HG03280 (cell line): ENCODE measurements at regions not wholly inside any gene's neighbourhood (a gene's known extent, or its start where the extent isn't known, plus 50 kb on each side); places are given as distances from the start of the nearest gene placed in this dataset.
"Not testable (repeated sequence)": the region's sequence is repeated elsewhere in the genome, so short reads cannot be mapped to it uniquely, and the experiment has no call there.

ENCODE experiments used
- ATAC-seq: cut with Tn5 transposase; IDR thresholded peaks from one replicate; pipeline ENCODE4 v1.9.1; 2021; ENCODE audit warnings: mild to moderate bottlenecking, moderate library complexity; ENCODE audit not compliant: unreplicated experiment

DNA sequence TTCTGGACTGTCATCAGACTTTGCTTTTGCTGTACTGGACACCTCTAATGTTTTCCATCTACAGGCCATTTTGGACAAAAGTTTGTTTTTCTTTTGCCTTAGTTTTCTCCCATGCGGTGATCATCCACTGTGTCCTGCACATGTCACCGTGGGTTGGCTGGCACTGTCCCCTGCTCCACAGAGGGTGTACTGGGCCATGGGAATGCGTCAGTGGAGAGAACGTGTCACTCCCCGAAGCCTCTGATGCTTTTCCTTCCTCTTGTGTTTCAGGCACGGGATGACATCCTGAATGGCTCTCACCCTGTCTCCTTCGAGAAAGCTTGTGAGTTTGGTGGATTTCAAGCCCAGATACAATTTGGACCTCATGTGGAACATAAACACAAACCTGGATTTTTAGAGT is 385.0 kb upstream of the TPM1 start:
- not testable (repeated sequence) for ATAC-seq

GRCh38 chr15:62658498-62658897 is 384.0 kb upstream of the TPM1 start:
- no peak for ATAC-seq

- ATAC-seq, result no peak
Observed at GRCh38 chr15:62663547-62663946, 379.0 kb upstream of the TPM1 start.

- ATAC-seq, result no peak
Observed at GRCh38 chr15:62665449-62665848, 377.1 kb upstream of the TPM1 start.

- ATAC-seq, result no peak
Observed at GRCh38 chr15:62666046-62666445, 376.5 kb upstream of the TPM1 start.

DNA sequence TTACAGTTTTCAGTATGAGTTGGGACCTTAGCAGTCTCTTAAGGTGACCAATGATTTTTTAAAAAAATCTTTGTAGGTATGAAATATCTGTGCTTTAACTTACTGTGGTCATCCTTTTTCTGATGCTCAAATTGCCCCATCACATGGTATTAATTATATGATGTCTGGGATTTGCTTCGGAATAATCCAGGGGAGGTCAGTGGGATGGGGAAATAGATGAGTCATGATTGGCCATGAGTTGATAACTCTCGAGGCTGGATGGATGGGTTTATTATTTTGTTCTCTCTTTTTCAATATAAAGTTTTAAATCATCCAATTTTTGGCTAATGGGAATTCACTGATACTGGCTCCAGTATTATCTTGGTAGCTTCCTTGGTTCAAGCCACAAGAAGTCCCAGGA is 370.3 kb upstream of the TPM1 start:
- ATAC-seq, result no peak

DNA sequence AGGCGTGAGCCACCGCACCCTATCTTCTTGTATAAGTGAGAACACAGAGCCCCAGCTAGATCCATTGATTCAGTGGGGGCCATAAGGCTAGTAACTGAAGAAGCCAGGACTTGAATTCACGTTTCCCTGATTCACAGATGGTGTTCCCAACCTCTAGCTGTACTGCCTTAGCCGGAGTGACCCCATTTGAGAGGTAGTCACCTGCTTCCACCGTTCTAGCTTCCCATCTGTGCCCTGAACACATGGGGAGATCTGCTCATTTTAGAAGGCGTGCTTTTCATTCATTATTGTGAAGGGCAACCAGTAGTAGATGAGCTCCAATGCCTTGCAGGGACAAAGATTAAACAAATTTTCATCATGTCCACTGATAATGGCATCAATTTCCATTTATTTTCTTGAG is 365.7 kb upstream of the TPM1 start:
- ATAC-seq, result no peak

DNA sequence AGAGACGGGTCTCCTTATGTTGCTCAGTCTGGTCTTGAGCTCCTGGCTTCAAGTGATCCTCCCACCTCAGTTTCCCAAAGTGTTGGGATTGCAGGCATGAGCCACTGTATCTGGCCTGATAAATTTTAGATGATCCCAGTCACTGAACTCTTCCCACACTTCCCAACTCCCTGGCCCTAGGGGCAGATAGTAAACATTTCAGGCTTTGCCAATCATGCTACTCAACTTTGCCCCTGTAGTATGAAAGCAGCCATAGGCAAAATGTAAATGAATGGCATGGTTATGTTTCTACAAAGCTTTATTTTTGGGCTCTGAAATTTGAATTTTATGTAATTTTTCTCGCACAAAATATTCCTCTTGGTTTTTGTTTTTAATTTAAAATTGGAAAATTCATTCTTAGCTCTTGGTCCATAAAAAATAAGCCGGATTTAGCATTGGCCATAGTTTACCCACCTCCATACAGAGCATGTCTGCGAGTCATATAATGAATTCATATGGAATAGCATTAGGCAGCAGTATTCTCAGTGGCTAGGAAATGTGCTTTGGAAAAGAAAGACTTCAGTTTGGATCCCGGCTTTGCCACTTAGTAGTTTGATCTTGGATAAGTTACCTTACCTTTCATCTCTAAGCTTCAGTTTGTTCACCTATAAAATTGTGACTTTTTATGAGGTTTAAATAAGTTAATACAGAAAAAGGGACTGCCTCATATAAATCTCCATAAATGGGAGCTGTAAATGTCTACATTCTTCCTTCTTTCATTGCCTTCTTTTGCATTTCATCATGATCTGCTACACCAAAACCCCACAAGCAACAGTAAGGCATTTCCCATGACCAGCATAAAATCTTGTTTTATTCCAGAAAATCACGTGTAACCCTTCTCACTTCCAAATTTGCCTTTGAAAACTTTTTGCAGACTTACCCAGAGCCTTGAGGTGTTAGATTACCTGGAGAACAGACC is 360.3 kb upstream of the TPM1 start:
- no peak for ATAC-seq

- ATAC-seq, result not testable (repeated sequence)
Observed at GRCh38 chr15:62683192-62683591, 359.4 kb upstream of the TPM1 start.

- ATAC-seq, result no peak
Observed at GRCh38 chr15:62684123-62684808, 358.3 kb upstream of the TPM1 start.

DNA sequence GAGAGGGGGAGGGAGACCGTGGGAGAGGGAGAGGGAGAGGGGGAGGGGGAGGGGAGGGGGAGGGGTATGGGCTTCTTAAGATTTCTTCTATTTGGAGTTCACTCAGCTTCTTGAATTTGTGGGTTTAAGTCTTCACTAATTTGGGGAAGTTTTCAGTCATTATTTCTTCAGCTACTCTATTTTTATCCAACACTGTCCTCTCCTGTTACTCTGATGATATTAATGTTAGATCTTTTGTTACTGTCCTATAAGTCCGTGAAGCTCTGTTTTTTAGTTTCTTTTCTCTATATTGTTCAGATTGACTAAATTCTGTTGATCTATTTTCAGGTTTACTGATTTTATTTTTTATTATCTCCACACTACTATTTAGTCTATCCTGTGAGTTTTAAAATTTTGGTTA is 351.5 kb upstream of the TPM1 start:
- no peak for ATAC-seq

- ATAC-seq, result no peak
Observed at GRCh38 chr15:62697636-62698035, 344.9 kb upstream of the TPM1 start.

DNA sequence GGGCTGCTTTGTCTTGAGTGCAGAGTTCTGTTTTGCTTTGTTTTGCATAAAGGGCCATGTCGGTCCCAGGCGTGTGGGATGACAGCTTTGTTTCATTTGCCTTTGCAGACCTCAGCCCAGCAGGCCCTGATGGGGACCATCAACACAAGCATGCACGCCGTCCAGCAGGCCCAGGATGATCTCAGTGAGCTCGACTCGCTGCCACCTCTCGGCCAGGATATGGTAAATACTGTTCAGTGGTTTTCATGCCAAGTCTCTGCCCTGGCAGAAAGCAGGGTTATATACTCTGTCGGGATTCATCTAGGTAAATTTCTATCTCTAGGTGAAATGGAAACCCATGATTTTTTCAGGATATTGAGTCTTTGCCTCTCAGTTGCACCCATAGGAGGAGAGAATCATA is 343.9 kb upstream of the TPM1 start:
- no peak for ATAC-seq

DNA sequence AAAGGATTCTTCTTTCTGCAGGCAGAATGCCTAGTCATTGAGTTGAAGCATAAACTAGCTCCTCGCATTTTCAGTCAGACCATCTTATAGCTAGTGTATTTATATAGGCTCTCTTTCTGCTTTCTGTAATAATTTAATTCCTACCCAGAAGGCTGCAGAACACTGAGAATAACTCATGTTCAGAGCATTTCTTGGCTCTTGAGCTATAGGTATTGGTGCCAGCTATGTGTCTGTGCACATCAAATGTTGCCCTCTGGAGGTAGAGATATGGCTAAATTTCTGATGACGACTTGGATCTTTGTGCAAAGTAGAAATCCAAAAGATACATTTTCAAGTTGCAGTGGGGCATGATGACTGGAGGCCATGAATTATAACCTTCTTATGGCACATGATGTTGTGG is 336.2 kb upstream of the TPM1 start:
- ATAC-seq, result no peak

DNA sequence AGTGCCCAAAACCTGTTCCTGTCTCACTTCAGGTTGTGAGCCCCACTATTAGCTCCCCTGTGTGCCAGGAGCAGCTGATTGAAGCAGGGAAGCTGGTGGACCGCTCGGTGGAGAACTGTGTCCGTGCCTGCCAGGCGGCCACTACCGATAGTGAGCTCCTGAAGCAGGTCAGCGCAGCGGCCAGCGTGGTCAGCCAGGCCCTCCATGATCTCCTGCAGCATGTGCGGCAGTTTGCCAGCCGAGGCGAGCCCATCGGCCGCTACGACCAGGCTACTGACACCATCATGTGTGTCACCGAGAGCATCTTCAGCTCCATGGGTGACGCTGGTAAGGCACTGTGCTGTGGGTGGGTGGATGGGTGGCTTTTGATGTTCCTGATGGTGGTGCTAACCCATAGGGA is 334.1 kb upstream of the TPM1 start:
- no peak for ATAC-seq

DNA sequence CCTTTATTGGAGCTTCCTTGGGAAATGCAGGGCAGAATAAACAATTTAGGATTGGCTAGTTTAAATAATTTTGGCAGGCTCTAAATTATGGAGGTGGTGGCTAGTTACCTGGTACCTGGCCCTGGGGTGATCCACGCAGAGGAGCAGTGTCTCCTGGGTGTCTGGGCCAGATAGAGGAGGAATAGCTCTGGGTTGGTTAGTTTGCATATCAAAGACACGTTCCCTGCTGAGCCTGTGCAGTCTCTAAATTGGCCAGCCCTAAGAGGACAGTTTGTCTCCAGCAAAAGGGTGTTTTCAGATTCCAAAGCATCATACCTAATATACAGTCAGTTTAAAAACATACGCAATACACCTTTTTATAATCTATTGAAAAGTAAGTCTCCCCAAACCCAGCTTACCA is 333.3 kb upstream of the TPM1 start:
- ATAC-seq, result no peak

DNA sequence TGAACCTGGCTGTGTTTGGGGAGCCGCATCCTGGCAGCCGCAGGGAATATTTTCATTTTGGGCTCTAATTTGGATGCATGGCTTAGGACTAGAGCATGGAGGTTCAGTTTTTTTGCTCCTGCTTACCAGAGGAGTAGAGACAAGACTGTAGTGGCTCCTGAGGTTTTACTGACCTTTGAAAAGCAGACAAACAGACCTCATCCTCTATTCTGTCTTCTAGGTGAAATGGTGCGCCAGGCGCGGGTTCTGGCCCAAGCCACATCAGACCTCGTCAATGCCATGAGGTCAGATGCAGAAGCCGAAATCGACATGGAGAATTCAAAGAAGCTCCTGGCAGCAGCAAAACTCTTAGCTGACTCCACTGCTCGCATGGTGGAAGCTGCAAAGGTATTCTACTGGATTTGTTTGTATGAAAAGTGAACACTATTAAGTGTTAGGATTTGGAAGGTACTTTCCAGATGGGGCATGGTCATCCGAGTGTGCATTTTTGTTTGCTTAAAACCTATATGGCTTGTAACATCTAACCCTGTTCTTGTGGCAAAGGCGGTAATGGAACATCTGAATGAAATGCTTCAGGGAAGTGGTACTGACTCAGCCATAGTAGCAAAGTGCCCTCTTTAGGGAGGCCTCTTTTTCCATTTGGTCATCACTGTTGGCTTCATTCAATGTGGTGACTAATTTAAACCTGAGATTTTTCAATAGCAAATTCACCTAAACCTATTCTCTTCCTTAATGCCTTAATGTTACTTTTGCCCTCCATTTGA is 330.7 kb upstream of the TPM1 start:
- ATAC-seq, result no peak

DNA sequence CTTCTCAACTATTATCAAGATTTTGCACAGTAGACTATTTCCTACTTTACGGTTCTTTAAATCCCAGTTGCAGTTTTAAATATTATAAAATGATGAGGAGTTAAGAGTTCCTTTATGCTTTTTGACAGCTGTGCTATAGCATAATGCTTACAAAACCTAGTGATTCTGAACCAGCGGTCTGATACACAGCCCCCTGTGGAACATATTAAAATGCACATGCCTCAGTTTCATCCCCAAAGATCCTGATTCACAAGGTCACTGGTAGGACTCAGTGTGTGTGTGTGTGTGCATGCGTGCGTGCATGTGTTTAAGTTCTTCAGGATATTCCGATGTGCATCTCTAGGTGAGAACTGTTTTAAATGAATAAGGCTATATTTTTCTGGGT is 330.1 kb upstream of the TPM1 start:
- ATAC-seq, result no peak

DNA sequence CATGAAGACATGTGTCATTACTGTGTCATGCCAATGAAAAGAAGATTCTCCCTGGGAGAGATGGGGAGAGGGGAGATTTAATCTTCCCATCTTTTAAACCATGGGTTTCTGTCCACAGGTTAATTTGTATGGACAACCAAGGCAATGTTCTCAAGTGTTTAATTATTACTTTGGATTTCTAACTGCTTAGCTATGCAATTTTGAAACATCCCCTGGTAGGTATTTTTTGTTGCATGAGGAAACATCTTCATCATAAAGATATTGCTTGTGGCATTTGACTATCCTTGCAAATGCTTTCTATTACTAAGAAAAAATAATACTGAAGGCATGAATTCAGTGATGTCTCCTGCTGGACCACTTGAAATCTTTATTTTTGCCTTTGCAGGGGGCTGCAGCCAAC is 326.6 kb upstream of the TPM1 start:
- no peak for ATAC-seq

DNA sequence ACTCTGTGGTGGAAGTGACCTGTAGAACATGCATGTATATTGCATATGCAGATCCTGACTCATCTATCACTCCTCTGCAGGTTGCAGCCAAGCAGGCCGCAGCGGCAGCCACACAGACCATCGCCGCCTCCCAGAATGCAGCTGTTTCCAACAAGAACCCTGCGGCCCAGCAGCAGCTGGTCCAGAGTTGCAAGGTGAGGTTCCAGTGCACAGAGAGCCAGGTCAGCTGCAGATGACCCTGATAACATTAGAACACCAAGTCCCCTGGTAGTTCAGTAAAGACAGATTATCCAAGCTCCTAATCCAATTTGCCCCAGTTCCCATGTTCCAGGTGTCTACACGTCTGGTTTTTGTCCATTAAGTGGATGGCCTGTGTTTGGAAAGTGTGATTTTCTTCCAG is 325.1 kb upstream of the TPM1 start:
- ATAC-seq, result no peak

DNA sequence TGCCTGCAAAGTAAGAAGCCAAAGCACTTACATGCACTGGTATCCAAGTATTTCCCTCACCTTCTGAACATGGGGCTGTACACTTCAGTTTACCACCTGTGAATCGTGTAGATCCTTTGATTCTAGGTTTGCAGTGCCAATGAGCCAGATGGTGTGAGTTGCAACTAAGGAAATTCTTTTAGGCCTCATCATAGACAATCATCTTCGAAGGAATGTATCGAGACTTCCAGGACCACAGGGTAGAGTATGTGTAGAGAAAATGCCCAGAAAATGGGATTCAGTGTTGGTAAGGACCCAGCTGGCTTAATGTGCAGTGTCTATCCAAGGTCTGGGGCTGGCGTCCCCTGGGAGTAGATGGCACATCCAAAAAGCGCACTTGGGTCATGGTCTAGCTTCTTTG is 323.2 kb upstream of the TPM1 start:
- no peak for ATAC-seq

GRCh38 chr15:62722237-62722636 is 320.3 kb upstream of the TPM1 start:
- no peak for ATAC-seq
